HG03354 (cell line): ENCODE measurements at regions not wholly inside any gene's neighbourhood (a gene's known extent, or its start where the extent isn't known, plus 50 kb on each side); places are given as distances from the start of the nearest gene placed in this dataset.

Source experiments
- ATAC-seq: cut with Tn5 transposase; IDR thresholded peaks from one replicate; pipeline ENCODE4 v1.9.1; 2021; ENCODE audit warnings: mild to moderate bottlenecking; ENCODE audit not compliant: unreplicated experiment, poor library complexity, severe bottlenecking

DNA sequence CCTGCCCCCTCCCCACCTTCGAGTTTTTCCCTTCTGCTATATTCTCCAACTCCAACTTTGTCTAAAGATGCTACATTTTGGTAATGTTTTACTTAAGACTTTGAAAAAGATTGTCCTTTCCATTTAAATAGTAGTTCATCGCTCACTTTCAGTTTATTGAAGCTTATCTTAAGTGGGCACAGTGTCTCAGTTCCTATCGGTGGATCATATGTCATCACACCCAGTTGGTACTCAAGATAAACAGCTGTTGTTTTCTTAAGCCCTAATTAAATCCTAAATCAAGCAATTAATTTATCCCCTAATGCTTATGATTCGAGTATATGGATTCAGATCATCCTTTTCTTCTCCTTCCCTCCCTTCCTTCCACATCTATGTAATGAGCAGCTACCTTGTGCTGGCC, 210.7 kb downstream of the TLE3 start:
- ATAC-seq, result no peak

DNA sequence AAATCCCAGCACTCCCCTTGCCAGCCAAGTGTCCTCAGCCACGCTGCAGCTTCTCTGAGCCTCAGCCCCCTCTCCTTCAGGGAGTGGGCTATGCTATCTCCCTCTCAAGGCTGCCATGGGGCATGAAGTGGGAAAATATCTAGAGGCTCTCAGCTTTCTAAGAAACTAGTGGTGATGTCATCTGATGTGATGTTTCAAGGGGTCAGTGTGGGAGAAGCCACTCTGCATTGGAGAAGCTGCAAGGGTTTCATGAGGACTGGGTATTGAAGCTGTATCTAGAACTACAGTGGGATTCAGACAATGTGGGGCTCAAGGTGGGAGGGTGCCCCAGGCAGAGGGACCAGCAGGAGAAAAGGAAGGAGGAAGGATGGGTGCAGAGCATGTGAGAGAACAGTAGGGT, 210.2 kb downstream of the TLE3 start:
- no peak for ATAC-seq

DNA sequence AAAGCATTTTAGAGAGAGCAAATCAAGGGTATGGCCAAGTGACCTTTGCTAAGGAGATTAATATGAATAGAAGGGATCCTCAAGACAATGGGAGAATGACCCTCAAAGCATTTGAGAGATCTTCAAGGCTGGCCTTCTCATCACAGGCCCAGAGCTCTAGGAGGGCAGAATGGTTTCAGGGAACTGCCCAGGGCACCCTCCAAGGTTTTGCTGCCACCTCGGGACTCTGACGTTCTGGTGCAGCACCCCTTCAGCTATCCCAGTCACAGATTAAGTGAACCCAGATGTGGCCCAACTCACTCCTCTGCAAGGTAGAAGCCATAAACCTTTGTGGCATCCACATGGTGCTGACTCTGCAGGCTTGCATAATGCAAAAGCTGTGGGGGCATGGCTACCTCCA, 209.3 kb downstream of the TLE3 start:
- ATAC-seq, result no peak

DNA sequence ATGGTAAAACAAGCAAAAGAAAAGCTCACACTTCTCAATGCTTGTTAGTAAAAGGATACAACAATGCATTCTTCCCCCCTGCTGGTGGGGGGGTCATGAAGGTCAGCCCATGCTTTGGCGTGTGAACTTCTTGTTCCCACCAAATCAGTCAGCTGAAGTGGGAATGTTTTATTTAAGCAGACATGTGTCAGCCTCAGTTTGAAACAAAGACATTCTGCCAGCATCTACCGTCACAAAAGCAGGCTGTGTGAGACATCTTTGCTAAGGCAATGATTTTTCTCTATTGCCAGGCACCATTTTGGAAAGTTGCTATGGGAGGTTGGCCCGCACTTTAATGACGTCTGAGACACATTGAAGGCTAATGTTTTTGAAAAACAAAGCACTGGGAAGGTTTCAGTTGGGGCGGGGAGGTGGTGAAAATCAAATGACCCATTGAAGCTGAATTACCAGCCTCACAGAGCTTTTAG, 206.6 kb downstream of the TLE3 start:
- no peak for ATAC-seq

DNA sequence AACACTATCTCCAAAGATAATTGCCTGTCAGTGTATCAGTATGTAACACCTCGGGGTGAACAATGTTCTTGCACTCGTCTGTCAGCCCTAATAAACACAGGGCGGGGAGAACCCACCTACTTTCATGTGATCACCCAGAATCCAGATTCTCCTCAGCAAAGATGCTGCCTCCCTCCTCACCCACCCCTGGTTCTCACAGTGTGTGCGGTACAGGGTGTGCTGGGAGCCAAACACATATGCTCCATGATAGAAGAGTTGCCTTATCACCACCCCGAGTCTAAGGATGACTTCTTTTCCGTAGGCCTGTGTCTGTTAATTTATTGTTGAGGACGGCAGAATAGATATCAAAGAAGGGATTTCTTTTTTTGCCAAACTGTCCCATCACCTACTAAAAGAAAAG, 206.1 kb downstream of the TLE3 start:
- no peak for ATAC-seq

DNA sequence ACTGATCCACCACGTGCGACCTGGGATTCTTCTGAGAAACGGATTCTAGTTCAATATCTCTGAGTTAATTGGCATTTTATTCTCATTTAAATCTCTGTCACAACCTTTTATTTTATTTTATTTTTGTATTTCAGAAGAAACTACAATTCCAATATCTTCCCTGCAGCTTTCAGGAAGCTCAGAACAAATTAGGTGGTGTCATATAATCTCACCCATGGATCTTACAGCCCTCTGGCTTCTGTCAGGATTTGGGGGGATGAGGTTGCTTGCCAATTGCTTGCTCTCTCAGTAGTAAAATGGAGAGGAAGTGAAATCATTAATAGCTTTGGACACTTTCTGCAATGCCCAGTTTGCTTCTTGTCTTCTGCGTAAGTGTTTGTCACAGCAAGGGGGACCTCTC, 205.4 kb downstream of the TLE3 start:
- ATAC-seq, result no peak

DNA sequence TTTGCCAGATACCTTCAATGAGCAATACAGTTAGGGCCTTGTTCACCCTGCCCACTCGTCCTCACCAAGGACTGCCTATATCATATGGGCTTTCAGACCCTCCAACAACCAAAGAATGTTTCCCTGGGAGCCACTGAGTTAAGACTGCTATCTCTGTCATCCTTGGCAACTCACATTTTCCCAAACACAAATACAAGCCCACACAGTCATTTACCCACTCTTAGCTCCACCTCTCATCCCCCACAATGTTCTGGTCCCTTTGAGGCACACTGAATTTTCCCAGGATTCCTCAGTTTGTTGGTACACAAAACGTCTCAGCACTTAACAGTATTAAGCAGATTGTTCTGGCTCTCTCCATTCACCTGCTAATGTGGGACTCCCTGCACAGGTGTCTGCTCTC, 204.6 kb downstream of the TLE3 start:
- ATAC-seq, result no peak

DNA sequence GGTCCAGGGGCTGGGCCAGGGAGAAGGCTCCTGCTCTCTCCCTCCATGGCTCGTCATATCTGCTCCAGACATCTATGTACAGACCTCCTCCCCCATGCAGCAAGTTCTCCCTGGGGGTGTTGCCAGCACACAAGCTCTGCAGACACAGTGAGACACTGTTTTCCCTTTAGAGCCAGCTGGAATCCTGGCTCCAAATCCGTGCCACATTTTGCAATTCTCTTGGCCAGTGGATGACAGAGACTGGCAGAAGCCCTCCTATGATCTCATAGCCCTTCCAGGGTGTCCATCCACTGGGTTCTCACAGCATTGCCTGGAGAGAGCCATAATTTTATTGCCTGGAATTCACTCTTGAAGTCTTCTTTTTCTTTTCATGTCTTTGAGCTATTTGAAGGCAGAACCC, 203.9 kb downstream of the TLE3 start:
- no peak for ATAC-seq

DNA sequence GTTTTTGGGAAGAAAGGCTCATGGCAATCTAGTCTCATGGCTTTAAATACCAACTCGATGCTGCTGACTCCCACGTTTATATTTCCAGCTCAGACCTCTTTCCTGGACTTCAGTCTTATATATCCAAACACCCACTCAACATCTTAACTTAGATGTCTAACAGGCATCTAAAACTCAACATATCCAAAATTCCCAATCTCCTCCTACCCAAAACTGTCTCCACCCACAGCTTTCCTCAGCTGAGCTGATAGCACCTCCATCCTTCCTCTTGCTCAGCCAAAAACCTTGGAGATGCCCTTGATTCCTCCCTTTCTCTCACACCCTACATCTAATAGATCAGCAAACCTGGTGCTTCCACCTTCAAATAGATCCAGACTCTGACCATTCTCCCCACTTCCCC, 202.5 kb downstream of the TLE3 start:
- no peak for ATAC-seq

DNA sequence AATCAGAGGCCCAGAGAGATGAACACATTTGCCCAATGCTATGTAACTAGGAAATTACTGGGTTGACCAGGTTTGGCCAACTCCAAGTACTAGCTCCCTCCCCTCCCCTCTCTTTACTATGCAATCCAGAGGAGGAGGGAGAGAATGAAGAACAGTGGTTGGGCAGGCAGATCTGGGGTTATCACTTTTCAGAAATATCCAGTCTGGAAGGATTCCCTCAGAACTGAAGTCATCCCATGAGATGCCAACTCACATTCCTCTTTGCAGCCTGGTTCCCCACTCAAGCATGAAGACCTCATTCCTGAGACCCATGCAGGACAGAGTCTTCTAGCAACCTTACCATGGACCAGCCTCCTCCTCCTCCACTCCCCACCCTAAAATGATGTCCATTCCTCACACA, 201.1 kb downstream of the TLE3 start:
- ATAC-seq, result no peak

DNA sequence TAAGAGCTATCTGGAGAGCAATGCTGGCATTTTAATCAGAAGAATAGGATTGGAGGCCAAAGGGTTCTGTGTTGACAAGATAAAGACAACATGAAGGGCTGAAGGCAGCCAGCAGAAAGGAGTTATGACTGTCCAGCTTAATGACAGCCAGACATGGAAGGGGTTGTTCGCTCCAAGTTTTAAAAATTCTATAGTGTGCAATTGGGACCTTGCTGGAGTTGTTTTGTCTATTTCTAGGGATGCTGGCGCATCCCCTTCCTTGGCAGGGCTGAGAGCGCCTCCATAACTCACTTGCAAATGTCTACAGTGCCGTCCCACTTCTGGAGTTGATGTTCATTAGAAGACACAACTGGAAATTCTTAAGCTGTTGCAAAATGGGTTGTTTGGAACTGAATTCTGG, 200.7 kb downstream of the TLE3 start:
- no peak for ATAC-seq

DNA sequence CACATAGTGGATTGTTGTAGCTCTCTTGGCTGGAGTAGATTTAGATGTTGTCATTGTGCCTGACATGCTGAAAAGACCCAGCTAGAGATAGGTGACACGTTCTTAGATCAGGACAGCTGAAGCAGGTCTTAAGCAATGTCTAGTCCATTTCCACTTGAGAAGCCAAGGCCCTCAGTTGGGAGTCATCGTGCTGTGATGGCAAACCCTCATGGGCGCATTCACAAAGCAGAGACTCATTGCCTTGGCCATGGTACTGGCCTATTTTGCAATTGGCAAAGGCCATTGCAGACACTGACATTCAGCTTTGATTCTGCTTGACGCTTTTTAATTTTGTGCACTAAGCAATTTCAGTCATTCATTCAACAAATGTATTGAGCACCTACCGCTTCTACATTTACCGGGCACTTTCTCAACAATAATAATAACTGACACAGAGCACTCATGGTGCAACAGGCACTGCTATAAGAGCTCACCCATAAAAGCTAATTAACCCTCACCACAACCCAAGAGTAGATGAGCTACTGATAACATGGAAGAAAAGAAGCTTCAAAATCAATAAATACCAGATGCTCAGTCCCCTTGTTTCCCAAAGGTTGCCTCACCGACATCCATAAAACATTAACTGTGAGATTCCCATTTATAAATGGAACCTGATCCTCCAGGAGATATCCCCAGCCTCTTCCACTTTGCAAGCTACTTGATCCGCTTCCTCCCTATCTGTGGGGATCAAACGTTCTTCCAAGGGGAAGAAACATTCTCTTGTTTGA, 200.1 kb downstream of the TLE3 start:
- no peak for ATAC-seq

DNA sequence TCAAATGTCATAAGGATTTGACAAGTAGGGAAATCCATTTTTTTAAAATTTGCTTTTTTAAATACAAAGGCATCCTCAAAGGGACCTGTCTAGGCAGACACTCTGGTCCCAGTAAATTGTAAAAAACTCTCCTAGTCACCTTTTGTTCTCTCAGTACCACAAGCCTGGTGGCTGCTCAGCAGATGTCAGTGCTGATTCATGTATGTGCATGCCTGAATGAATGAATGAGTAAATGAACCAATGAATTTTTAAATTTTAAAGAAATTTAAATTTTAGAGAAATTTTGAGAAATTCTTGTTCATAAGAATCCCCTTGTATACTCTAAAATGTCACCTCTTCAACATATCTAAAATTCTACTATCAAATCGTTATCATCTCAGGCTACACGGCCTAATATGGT, 199.5 kb downstream of the TLE3 start:
- no peak for ATAC-seq

DNA sequence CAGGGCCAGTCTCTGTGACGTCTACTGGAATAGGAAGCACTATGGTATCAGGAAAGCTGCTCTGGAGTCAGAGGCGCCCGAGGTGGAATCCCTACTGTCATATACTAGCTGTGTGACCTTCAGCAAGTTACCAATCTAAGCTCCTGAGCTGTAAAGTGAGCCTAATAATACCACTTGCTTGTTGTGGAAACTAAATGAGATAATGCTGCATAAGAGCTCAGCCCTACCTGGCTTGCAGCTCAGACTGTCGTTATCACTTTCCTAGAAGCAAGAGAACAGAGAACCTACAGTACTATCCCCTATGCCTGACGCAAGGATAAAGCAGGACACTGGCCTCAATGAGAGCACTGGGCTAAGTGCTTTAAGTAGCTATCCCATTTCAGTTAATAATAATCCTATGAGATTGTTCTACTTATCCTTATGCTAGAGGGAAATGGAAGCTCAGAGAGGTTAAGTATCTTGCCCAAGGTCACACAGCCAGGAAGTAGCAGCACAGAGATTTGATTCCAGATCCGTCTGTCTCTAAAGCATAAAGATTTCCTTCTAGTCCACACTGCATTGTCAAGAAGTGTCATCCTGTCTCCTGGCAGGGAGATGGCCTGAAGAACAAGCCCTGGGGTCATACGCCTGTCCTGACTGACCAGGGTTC, 195.2 kb downstream of the TLE3 start:
- no peak for ATAC-seq

DNA sequence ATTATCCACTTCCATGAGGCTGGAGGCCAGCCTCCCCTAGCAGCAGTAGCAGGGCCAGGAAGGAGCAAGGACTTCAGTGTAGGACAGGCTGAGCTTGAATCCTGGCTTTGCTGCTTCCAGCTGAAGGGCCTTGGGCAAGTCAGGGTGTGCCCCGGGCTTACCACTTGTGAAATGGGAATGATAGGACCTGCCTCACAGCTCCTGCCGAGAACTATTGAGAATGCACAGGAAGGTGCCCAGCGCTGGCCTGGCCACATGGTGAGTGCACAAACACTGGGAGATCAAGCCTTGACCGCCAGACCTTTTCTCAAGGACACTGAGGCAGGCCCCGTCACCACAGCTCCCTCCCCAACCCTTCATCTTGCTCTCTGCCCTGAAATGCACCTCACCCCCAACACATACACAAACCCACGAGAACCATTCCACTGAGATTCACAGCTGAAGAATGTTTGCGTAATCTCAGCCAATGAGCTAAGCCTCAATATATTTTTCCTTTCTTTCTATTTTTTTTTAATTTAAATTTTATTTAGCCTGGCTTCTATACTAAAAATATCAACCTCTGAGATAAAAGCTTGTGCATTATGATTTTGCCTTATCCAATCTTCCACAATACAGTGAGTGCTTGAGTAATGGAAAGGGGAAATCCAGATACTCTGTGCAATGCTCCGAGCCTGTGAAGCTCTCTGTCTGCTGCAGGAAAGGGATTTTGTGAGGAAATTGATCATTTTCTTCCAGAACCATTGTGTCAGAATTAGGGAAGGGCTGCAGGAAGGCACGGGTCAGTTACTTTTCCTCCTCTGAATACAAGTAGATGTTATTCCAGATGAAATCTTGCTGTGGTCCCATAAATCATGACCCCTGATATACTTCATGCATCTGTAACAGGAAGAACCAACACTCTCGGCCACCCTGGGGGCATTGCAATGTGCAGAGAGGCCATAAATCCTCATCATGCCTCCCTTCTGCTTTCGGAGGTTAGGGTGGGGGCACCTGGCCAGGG, 193.9 kb downstream of the TLE3 start:
- ATAC-seq, result no peak

DNA sequence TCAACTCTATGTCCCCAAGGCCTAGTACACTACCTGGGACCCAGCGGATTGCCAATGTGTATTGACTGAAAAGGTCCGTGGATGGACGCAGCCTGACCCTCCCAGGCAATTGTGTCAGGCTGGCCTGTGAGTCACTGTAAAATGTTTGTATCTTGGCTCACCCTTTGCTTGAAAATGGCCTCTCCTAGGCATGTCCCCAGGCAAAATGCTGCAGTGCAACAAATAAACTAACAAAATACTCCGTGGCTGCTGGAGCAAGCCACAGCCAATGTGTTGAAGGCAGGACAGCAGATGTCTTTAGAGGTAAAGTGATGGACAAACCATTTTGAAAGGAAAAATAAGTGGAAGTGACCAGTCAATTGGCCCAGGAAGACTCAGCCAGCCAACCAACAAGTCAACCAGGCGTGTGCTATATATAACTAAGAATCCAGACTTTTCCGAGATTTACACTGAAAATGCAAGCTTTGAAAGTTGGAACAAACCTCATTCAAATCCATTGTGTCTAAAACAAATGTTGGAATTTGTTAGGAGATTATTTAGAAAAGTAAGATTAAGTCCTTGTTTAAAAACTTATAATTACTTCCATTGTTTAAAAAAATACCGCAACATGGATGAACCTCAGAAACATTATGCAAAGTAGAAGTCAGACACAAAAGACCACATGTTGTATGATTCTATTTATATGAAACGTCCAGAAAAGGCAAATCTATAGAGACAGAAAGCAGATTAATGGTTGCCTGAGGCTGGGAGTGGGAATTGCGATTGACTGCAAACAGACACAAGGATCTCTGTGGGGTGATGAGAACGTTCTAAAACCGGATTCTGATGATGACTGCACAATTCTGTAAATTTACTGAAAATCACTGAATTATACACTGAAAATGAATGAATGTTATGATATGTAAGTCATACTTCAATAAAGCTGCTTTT, 191.2 kb downstream of the TLE3 start:
- no peak for ATAC-seq

DNA sequence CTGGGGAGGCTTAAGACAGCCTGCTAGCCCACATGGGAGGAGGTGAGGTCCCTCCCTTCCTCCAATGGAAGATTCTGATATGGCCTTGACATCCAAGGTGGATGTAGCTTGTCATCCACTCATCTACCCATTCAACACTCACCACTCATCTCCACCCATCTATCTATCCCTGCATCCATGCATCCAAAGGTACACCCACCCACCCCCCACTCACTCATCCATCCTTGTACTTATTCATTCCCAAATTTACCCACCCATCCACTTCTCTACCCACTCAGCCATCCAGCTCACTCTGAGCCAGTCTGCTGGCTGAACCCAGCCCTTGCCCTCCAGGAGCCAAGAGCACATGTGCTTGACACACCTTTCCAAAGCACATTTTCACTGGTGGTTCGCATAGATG, 189.7 kb downstream of the TLE3 start:
- no peak for ATAC-seq

DNA sequence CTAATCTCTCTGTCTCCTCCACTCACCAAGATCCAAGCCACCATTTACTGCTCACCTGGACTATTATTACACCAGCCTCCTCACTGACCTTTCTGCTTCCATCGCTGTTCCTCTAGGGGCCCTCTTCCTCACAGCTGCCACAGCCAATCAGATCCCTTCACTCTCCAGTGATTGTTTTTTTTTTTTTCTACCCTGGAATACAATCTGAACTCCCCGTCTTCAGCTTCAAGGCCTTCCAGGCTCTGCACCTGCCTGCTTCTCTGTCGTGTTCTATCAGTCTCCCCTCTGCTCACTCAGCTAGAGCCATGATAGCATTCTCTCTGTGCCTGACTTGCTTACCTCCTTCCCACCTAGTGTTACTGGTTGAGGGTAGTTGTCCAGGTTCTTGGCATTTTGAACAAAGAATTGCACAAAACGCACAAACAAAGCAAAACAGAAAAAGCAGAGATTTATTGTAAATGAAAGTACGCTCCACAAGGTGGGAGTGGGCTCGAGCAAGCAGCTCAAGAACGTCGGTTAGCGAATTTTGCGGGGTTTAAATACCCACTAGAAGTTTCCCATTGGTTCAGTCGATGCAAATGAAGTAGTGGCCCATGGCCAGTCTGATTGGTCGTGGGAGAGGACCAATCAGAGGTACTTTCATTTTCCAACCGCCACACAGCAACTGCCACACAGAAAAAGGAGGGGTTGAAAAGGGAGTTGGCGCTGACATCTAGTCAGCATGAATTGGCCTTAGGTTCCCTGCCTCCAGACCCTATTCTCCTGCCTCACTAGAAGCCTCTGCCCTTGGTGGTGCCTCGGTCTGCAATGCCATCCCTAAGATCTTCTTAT, 188.9 kb downstream of the TLE3 start:
- ATAC-seq, result no peak
